ENCODE measurements at regions not wholly inside any gene's neighbourhood (a gene's known extent, or its start where the extent isn't known, plus 50 kb on each side); places are given as distances from the start of the nearest gene placed in this dataset.

DNA sequence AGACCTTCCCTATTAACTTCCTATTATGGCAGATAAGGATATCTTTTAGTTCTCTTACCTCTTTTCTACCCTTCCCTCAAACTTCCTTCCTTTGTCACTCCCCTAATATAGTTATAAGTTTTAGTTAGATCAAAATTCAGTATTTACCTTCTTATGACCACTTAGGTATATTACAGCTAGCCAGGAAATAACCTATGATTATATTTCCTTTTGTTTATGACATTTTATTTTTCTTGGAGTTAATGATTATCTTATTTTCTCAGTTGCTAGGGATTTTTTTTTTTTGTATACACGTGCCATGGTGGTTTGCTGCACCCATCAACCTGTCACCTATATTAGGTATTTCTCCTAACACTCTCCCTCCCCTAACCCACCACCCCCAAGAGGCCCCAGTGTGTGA lies 88.2 kb upstream of the ZBED5 start:
- TF ChIP-seq GATA2 (IDR thresholded peaks at IDR 0.05; ENCODE audit: low read depth, low read length) (no peak), GATA3 (IDR thresholded peaks at IDR 0.05; ENCODE audit: low read depth, low read length) (no peak)

All from SH-SY5Y (cell line).